ENCODE measurements at regions not wholly inside any gene's neighbourhood (a gene's known extent, or its start where the extent isn't known, plus 50 kb on each side); places are given as distances from the start of the nearest gene placed in this dataset.

- H3K9me3 ChIP-seq (replicated peaks; ENCODE audit: control insufficient read depth, insufficient read depth, low read length) = no peaks in the 10 kb centered on the region
- H4K20me1 ChIP-seq (ENCODE audit: control insufficient read depth, insufficient read depth) = no peaks in the 10 kb centered on the region
- no peak overlapping the region for H3K27ac ChIP-seq (ENCODE audit: control insufficient read depth, insufficient read depth)
- no peak overlapping the region for H3K4me3 ChIP-seq
- RAD21 ChIA-PET (ENCODE audit: unreplicated experiment) = no interaction called here
- intact Hi-C loops (cut with micrococcal nuclease; ENCODE audit: unreplicated experiment) = no loop called here
- H3K9ac ChIP-seq (ENCODE audit: control insufficient read depth, insufficient read depth, low read length) = no peak overlapping the region
- FAIRE-seq (no peak), ATAC-seq (no peak; the same call in 2 of the 3 replicates), DNase-seq (ENCODE audit: low read depth, low spot score) (no peak)
- POLR2A ChIA-PET = no interaction called here
- H3K27me3 ChIP-seq (replicated peaks in 1 of 2; ENCODE audit: control insufficient read depth in 2 of 2, insufficient read depth in 2 of 2, low read length in 1 of 2) = no peaks in the 10 kb centered on the region
- CTCF ChIA-PET = no interaction called here
- no peaks in the 10 kb centered on the region for H3K79me2 ChIP-seq (ENCODE audit: control insufficient read depth, insufficient read depth, low read length)
- WGBS (ENCODE audit: insufficient coverage, insufficient replicate concordance, low lambda C conversion rate, missing lambda C conversion rate) = 59% methylated on average over 4 of the region's 4 CpGs
- H3K4me1 ChIP-seq (ENCODE audit: control insufficient read depth, insufficient read depth, low read length) = no peaks in the 10 kb centered on the region
- H3K36me3 ChIP-seq (ENCODE audit: control insufficient read depth in 2 of 2, insufficient read depth in 2 of 2, low read length in 1 of 2) = no peaks in the 10 kb centered on the region
- H3K4me2 ChIP-seq (ENCODE audit: control insufficient read depth, insufficient read depth) = no peak overlapping the region
- no peak overlapping the region for H2AFZ ChIP-seq (ENCODE audit: control insufficient read depth, low read depth, low read length)
- SMC1A ChIA-PET (ENCODE audit: uncharacterized antibody, unreplicated experiment) = no interaction called here
- in situ Hi-C loops (cut with MboI) = no loop called here
- BruUV-seq (replicated peaks) = no TSS peak
- TF ChIP-seq BCLAF1 (IDR thresholded peaks at IDR 0.05) (no peak), E4F1 (IDR thresholded peaks at IDR 0.05; ENCODE audit: borderline replicate concordance, partially characterized antibody) (no peak), HCFC1 (IDR thresholded peaks at IDR 0.05; ENCODE audit: low read length) (no peak), ZBTB33 (IDR thresholded peaks at IDR 0.05) (no peak), EZH2 (IDR thresholded peaks at IDR 0.05; ENCODE audit: borderline replicate concordance, control insufficient read depth, low read depth, low read length) (no peak), WRNIP1 (IDR thresholded peaks at IDR 0.05; ENCODE audit: borderline replicate concordance, low read depth, low read length) (no peak), NFYB (IDR thresholded peaks at IDR 0.05; ENCODE audit: insufficient read depth, low read depth, low read length) (no peak), NFYA (IDR thresholded peaks at IDR 0.05; ENCODE audit: borderline replicate concordance, low read depth, low read length) (no peak), NBN (IDR thresholded peaks at IDR 0.05) (no peak), ZBTB11 (CRISPR knock-in tag; IDR thresholded peaks at IDR 0.05) (no peak), BMI1 (IDR thresholded peaks at IDR 0.05; ENCODE audit: borderline replicate concordance) (no peak), RFX5 (IDR thresholded peaks at IDR 0.05; ENCODE audit: low read depth, low read length) (no peak), NR2C1 (IDR thresholded peaks at IDR 0.05) (no peak), FOS (IDR thresholded peaks at IDR 0.05; ENCODE audit: borderline replicate concordance, extremely low read depth, insufficient read length) (no peak), NFXL1 (IDR thresholded peaks at IDR 0.05; ENCODE audit: borderline replicate concordance) (no peak)
Measured at GRCh38 chr4:178414042-178414441, 971.8 kb upstream of the AGA start.

All from GM12878 (cell line).